K562 (cell line): ENCODE measurements at regions not wholly inside any gene's neighbourhood (a gene's known extent, or its start where the extent isn't known, plus 50 kb on each side); places are given as distances from the start of the nearest gene placed in this dataset.
A peak's percentile ranks its signal among the peaks of the same experiment; 100 is the strongest.

Experiments
- ATF7 ChIP-seq: fragments of 450-650 bp; IDR thresholded peaks from 2 replicates; pipeline ENCODE4 v1.7.1; 2014; ENCODE audit warnings: mild to moderate bottlenecking, moderate library complexity
- BMI1 ChIP-seq: fragments of 150-350 bp; IDR thresholded peaks from 2 replicates; pipeline ENCODE4 v1.6.1; 2014; ENCODE audit warnings: low read length
- BRCA1 ChIP-seq, 2 experiments: fragments of 450-650 bp in 1 of 2; sonication (generic) in 1 of 2; formaldehyde crosslinking in 1 of 2; IDR thresholded peaks; 2 replicates each; pipeline versions ENCODE4 v1.5.0 to v1.6.1; 2017 to 2020; ENCODE audit warnings: mild to moderate bottlenecking in 1 of 2, missing genetic modification reagents in 1 of 2
- CCAR2 ChIP-seq: fragments of 200-400 bp; formaldehyde crosslinking; IDR thresholded peaks from 2 replicates; pipeline ENCODE4 v1.6.1; 2017; ENCODE audit warnings: mild to moderate bottlenecking, low read depth, low read length
- CREB5 ChIP-seq: fragments of 250-450 bp; sonication (Bioruptor Pico); IDR thresholded peaks from 2 replicates; pipeline ENCODE4 v1.5.0; 2020; ENCODE audit warnings: mild to moderate bottlenecking
- DNMT1 ChIP-seq: fragments of 450-650 bp; IDR thresholded peaks from 2 replicates; pipeline ENCODE4 v1.6.1; 2016; ENCODE audit warnings: antibody characterized with exemption, mild to moderate bottlenecking
- EZH2 ChIP-seq: IDR thresholded peaks from 2 replicates; pipeline ENCODE4 v1.6.1; 2012; ENCODE audit warnings: low read depth, mild to moderate bottlenecking, inconsistent platforms, low read length, borderline replicate concordance
- LCOR ChIP-seq: sonication (generic); formaldehyde crosslinking; IDR thresholded peaks from 2 replicates; pipeline ENCODE4 v1.8.0; 2022; ENCODE audit warnings: mild to moderate bottlenecking, missing genetic modification reagents
- NFRKB ChIP-seq: fragments of 450-650 bp; IDR thresholded peaks from 2 replicates; pipeline ENCODE4 v1.6.1; 2016; ENCODE audit warnings: low read depth
- RAD21 ChIP-seq, 2 experiments: fragments of 250-450 bp in 1 of 2; fragments of 450-650 bp in 1 of 2; sonication (Bioruptor Pico) in 1 of 2; formaldehyde crosslinking in 1 of 2; IDR thresholded peaks in 1 of 2; conservative IDR thresholded peaks in 1 of 2; 2 replicates each; pipeline versions ENCODE4 v1.4.0 to v1.8.0; 2020 to 2022; ENCODE audit warnings: mild to moderate bottlenecking in 2 of 2, moderate library complexity in 1 of 2
- RBM34 ChIP-seq: fragments of 200-400 bp; formaldehyde crosslinking; IDR thresholded peaks from 2 replicates; pipeline ENCODE4 v1.6.1; 2018; ENCODE audit warnings: low read length, borderline replicate concordance; ENCODE audit not compliant: insufficient read depth
- RUNX1 ChIP-seq: sonication (generic); IDR thresholded peaks from 2 replicates; pipeline ENCODE4 v1.6.1; 2016; ENCODE audit warnings: antibody characterized with exemption, low read depth
- SRSF9 ChIP-seq: fragments of 200-400 bp; formaldehyde crosslinking; IDR thresholded peaks from 2 replicates; pipeline ENCODE4 v1.6.1; 2017; ENCODE audit warnings: low read depth, low read length, borderline replicate concordance
- ZNF77 ChIP-seq: fragments of 250-450 bp; sonication (Bioruptor Pico); IDR thresholded peaks from 2 replicates; pipeline ENCODE4 v1.5.0; 2020
- TF ChIP-seq, protein P1 (sequence below): sonication (generic); formaldehyde crosslinking; IDR thresholded peaks from 2 replicates; pipeline ENCODE4 v1.5.0; 2020; ENCODE audit warnings: missing genetic modification reagents
- TF ChIP-seq, protein P2 (sequence below), 2 experiments: fragments of 450-650 bp; IDR thresholded peaks; 2 replicates each; pipeline ENCODE4 v1.6.1; 2016; ENCODE audit warnings: mild to moderate bottlenecking in 2 of 2, borderline replicate concordance in 1 of 2, low read depth in 1 of 2, moderate library complexity in 1 of 2
- TF ChIP-seq, protein P3 (sequence below): fragments of 450-650 bp; formaldehyde crosslinking; IDR thresholded peaks from 2 replicates; pipeline ENCODE4 v1.4.0; 2022; ENCODE audit warnings: mild to moderate bottlenecking, moderate library complexity

GRCh38 chr10:89086801-89087521 lies 96.4 kb downstream of the FAS start (continued):
- TF ChIP-seq CREB5 (CRISPR knock-in tag) (no peak), ATF7 (peak; percentile 83; the same call in 1 of the 2 replicates), CCAR2 (no peak), NFRKB (peak; percentile 53; the same call in 1 of the 2 replicates), RBM34 (no peak), RAD21 (CRISPR knock-in tag; conservative IDR thresholded peaks at IDR 0.05 in 1 of 2, IDR thresholded peaks at IDR 0.05 in 1 of 2) (peak in 1 of 2 experiments; percentile 17; a peak in 1 of 4 replicates), EZH2 (no peak), RUNX1 (no peak), BRCA1 (IDR thresholded peaks at IDR 0.05) (no peak), BRCA1 (CRISPR knock-in tag; IDR thresholded peaks at IDR 0.05) (no peak), LCOR (CRISPR knock-in tag) (no peak), SRSF9 (no peak), ZNF77 (no peak), DNMT1 (no peak), BMI1 (no peak)
- TF ChIP-seq, protein P1, sequence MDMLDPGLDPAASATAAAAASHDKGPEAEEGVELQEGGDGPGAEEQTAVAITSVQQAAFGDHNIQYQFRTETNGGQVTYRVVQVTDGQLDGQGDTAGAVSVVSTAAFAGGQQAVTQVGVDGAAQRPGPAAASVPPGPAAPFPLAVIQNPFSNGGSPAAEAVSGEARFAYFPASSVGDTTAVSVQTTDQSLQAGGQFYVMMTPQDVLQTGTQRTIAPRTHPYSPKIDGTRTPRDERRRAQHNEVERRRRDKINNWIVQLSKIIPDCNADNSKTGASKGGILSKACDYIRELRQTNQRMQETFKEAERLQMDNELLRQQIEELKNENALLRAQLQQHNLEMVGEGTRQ (CRISPR knock-in tag): peak; percentile 86
- TF ChIP-seq, protein P2, sequence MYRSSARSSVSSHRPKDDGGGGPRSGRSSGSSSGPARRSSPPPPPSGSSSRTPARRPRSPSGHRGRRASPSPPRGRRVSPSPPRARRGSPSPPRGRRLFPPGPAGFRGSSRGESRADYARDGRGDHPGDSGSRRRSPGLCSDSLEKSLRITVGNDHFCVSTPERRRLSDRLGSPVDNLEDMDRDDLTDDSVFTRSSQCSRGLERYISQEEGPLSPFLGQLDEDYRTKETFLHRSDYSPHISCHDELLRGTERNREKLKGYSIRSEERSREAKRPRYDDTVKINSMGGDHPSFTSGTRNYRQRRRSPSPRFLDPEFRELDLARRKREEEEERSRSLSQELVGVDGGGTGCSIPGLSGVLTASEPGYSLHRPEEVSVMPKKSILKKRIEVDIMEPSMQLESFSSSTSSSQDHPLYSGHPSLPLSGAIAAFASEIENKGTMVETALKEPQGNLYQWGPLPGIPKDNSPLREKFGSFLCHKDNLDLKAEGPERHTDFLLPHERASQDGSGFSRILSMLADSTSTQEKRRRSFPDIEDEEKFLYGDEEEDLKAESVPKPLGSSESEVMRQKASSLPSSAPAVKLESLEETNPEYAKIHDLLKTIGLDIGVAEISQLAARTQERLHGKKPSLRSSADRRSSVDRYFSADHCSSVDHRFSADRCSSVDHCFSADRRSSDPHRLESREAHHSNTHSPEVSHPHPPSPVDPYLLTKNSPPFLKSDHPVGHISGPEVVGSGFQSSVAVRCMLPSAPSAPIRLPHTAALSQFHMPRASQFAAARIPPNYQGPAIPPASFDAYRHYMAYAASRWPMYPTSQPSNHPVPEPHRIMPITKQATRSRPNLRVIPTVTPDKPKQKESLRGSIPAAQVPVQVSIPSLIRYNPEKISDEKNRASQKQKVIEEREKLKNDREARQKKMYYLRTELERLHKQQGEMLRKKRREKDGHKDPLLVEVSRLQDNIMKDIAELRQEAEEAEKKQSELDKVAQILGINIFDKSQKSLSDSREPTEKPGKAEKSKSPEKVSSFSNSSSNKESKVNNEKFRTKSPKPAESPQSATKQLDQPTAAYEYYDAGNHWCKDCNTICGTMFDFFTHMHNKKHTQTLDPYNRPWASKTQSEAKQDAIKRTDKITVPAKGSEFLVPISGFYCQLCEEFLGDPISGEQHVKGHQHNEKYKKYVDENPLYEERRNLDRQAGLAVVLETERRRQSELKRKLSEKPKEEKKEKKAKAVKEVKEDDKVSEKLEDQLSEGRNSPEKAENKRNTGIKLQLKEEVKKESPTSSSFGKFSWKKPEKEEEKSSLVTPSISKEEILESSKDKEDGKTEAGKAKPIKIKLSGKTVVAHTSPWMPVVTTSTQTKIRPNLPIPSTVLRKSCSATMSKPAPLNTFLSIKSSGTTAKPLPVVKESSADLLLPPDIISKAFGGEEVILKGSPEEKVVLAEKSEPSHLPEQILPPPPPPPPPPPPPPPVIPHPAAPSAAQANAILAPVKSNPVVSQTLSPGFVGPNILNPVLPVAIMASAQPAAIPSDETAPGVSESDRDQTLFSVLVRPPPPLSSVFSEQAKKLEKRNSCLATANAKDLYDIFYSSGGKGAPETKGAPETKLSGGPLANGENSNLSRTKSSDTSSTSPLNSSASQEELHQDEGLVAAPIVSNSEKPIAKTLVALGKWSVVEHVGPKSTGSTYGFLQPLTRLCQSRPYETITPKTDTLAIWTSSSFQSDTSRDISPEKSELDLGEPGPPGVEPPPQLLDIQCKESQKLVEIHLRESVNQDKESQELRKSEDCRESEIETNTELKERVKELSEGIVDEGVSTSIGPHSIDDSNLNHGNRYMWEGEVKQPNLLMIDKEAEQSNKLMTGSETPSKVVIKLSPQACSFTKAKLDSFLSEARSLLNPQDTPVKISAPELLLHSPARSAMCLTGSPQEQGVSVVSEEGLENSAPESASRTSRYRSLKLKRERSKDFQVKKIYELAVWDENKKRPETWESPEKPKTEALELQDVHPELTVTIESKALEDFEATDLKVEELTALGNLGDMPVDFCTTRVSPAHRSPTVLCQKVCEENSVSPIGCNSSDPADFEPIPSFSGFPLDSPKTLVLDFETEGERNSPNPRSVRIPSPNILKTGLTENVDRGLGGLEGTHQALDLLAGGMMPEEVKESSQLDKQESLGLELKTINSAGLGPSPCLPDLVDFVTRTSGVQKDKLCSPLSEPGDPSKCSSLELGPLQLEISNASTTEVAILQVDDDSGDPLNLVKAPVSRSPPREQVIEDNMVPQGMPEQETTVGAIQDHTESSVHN (IDR thresholded peaks at IDR 0.05; ENCODE audit: borderline replicate concordance in 1 of 2, low read depth in 1 of 2): peak in 1 of 2 experiments; percentile 92; a peak in 2 of 4 replicates
- TF ChIP-seq, protein P3, sequence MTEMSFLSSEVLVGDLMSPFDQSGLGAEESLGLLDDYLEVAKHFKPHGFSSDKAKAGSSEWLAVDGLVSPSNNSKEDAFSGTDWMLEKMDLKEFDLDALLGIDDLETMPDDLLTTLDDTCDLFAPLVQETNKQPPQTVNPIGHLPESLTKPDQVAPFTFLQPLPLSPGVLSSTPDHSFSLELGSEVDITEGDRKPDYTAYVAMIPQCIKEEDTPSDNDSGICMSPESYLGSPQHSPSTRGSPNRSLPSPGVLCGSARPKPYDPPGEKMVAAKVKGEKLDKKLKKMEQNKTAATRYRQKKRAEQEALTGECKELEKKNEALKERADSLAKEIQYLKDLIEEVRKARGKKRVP: peak; percentile 96
